HFF-Myc (cell line): ENCODE measurements at regions not wholly inside any gene's neighbourhood (a gene's known extent, or its start where the extent isn't known, plus 50 kb on each side); places are given as distances from the start of the nearest gene placed in this dataset.

Experiments used
- DNase-seq: peaks from one replicate; pipeline ENCODE4 v3.0.0-alpha.2; 2011; ENCODE audit warnings: low read depth; ENCODE audit errors: extremely low read depth
- H3K4me3 ChIP-seq: replicated peaks from 2 replicates; pipeline ENCODE4 v1.5.1; 2011; ENCODE audit warnings: low read depth, mild to moderate bottlenecking, control low read depth, low read length
- TF ChIP-seq, protein P1 (sequence below): IDR thresholded peaks from 2 replicates; pipeline ENCODE4 v1.5.1; 2012; ENCODE audit warnings: mild to moderate bottlenecking, low read depth, low read length, control low read depth; ENCODE audit errors: missing control alignments

- H3K4me3 ChIP-seq = no peak overlapping the region
- DNase-seq = no peak
- TF ChIP-seq, protein P1, sequence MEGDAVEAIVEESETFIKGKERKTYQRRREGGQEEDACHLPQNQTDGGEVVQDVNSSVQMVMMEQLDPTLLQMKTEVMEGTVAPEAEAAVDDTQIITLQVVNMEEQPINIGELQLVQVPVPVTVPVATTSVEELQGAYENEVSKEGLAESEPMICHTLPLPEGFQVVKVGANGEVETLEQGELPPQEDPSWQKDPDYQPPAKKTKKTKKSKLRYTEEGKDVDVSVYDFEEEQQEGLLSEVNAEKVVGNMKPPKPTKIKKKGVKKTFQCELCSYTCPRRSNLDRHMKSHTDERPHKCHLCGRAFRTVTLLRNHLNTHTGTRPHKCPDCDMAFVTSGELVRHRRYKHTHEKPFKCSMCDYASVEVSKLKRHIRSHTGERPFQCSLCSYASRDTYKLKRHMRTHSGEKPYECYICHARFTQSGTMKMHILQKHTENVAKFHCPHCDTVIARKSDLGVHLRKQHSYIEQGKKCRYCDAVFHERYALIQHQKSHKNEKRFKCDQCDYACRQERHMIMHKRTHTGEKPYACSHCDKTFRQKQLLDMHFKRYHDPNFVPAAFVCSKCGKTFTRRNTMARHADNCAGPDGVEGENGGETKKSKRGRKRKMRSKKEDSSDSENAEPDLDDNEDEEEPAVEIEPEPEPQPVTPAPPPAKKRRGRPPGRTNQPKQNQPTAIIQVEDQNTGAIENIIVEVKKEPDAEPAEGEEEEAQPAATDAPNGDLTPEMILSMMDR = no peak
These were observed 275.8 kb upstream of the RIOK2 start for GRCh38 chr5:97458851-97459250.

DNA sequence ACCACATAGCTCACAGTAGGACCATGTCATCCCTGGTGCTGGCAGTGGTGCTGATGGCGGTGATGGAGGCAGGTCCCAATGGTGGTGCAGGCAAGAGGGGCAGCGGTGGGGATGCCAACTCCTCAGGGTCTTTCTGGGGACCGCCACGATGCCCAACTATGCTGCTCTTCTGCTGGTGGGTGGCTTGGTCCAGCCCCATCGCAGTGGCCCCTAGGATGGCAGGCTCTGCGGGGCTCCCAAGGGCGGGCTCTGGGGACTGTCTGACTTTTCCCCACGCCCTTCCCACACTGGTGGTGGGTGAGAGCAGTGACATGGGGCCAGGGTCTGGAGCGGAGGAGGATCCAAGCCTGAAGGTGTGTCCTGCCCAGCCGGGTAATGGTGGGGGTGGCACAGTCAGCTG, 288.9 kb upstream of the RIOK2 start:
- TF ChIP-seq, protein P1 = no peak
- DNase-seq = no peak

GRCh38 chr5:97475847-97476246, 292.8 kb upstream of the RIOK2 start:
- TF ChIP-seq, protein P1 = no peak
- H3K4me3 ChIP-seq = no peak overlapping the region
- DNase-seq = no peak

More for the DNA sequence above, 288.9 kb upstream of the RIOK2 start:
- no peak overlapping the region for H3K4me3 ChIP-seq

DNA sequence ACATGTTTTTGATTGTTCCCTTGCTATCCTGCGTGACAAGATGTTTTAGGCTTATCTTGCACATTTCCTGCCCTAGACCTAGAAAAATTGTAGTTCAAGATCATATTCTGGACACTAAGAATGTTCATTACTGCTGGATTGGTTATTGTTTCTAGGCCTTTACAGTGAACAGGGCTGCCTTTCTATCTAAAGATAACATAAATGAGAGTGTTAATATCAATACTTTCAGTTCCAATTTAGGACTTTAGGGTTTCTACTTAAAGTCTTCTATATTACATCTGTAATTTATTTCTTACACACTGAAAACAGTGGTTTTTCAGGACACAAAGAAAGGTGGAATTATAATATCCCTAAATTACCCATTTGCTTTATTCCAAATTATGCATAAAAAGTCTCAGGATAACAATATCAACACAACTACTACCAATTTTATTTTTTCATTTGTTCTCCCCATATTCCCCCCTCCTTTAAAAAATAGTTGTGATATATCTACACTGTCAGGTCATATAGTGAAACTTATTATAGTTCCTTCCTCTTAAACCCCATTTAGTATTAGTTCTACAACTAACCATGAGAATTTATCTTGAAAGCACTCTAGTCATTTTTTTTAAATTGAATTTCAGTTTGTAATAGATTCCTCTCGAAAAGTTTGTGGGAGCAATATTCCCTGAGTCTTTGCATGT, 293.9 kb upstream of the RIOK2 start:
- TF ChIP-seq, protein P1 = no peak
- no peak for DNase-seq
- no peak overlapping the region for H3K4me3 ChIP-seq

DNA sequence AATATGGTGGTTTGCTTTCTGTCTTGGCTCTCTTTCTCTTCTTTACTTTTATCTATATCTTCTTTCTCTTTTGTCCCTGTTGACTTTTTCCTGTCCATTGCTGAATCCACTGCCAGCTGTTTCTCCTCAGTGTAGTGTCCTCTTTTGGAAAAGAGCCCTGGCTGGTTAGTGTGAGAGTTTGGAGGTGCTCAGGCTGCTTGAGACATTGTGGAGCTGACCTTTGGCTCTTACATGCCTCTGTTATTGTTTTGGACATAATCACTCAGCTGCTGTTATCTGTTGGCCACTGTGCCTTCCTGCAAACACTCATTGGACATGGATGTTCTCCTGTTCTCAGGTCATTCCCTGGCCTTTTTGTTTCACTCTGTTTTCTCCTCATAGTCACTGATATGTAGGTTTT, 295.4 kb upstream of the RIOK2 start:
- TF ChIP-seq, protein P1 = no peak
- no peak overlapping the region for H3K4me3 ChIP-seq
- no peak for DNase-seq

DNA sequence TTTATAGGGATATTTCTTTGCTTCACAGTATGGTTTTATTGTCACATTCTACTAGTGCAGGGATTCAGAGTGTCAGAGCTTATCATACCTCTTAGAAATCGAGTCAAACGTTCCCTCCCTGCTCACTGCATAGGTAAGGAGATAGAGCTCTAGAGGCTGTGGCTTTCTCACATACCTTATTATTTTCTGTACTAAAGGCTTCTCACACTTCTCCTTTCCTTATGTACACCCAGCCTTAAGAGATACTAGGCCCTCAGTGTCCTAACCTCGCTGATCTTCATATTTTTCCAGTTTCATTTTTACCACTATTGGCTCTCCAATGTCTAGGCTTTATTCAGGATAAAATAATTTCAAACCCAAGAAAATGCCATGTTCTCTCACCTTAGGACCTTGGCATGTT, 297.3 kb upstream of the RIOK2 start:
- no peak for DNase-seq
- TF ChIP-seq, protein P1 = no peak
- no peak overlapping the region for H3K4me3 ChIP-seq

- no peak overlapping the region for H3K4me3 ChIP-seq
- TF ChIP-seq, protein P1 = no peak
- no peak for DNase-seq
These were observed 305.1 kb upstream of the RIOK2 start for GRCh38 chr5:97488126-97488668.
